Stimulated activated CD8-positive, alpha-beta memory T cell treated with anti-CD3 and anti-CD28 coated beads, Interleukin-2, amount 100 ng/mL, for 48 hours (primary cell): ENCODE measurements at regions not wholly inside any gene's neighbourhood (a gene's known extent, or its start where the extent isn't known, plus 50 kb on each side); places are given as distances from the start of the nearest gene placed in this dataset.
"Not testable (repeated sequence)": the region's sequence is repeated elsewhere in the genome, so short reads cannot be mapped to it uniquely, and the experiment has no call there.

ENCODE experiments used
- DNase-seq, 2 donors: peaks; one replicate each; pipeline ENCODE4 v3.0.0-alpha.2; 2020; ENCODE audit warnings: low read depth in 2 of 2

DNA sequence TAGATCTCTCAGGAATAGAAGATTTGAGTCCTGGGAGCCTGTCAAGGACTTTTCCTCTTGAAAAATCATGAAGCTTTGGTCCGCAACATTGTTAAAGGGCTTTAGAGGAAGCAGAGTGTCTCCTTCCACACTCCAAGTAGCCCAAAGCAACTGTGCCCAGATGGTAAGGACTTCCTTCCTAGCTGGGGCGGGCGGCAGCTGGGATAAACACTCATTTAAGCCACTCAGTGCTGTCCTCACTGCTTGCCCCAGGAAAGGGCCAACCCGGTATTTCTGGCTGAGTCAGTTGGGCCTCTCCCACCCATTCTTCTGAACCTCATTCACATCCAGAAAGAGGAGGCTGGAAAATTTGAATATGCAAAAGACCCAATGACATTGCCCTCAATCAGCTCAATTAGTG lies 144.3 kb downstream of the CHIC2 start:
- no peak for DNase-seq

DNA sequence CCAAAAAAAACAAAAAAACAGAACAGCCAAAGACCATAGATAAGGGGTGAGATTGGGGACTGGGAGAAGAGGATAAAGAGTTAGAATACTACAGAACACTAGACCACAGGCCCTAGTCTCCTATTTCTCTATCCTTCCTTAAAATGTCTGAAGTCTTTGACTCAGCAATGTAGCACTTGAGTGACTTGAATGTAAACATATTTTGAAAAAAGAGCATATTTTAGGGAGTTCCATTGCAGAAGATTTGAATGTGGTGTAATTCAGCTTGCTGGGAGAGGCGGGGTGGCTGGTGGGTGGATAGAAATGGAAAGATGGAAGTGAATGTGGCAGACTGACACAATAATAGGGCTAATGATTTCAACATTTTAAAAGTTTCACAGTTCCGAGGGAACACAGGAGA lies 144.9 kb downstream of the CHIC2 start:
- no peak for DNase-seq

DNA sequence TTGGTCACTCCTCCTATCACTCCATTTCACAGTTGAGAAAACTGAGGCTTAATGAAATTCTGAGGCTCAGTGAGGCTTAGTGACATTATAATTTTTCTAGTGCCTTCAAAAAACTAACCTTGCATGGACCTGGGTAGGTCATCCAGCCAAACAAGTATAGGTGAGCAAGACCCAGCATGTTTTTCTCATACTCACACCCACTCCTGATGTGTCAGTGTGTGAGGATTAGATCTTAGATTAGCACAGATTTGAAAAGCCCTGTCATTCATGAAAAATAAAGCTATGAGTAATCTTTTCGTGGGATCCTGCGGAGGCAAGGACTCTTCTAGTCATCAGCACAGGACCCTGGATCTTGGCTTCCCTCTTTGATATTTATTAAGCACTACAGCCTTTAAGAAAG lies 146.7 kb downstream of the CHIC2 start:
- no peak for DNase-seq

DNA sequence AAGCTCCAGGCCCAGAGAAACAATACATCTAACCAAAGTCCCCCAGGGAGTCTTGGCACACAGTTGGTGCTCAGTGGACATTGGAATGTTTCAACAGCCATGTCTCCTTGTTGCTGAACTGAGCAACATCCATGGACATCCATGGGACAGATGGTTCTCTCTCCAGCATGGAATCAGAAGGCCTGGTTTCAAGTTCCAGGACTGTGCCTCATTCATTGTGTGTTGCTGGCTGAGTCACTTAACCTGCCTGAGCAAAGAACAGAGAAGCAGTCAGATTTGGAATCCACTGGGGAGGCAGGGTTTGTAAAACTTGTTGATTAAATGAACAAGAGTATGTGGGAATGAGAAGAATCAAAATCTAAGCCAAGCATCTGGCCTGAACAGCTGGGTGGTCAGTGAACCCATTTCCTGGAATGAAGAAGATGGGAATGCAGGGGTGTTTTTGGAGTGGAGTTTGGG lies 147.9 kb downstream of the CHIC2 start:
- no peak for DNase-seq

DNA sequence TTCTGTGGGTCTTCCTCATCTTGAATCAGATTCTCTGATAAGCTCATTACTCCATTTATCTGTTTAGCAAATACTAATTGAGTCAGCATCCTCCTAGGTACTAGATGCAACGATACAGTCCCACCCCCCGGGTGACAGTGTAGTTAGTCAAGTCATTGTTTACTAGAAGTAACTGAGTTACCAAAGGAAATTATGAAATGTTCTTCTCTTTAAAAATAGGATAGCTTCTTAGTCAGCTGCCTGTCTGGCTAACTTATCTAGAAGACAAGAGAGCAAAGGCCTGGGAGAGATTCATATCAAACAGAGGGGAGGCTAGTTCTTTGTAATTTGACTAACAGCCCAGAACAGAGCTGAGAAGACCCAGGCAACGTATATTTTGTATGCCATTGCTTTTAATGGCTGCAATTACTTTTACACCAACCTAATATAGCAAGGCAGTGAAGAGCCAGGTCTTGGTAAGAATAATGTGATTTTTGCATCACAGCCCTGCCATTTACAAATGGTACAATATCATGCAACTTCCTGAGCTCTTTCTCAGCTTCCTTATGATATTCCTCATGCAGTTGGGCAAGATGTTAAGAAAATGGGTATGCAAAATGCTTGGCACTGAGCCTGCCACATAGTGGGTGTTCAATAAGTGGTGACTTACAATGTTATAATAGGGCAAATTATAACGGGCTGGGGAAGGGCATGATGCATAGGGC lies 149.9 kb downstream of the CHIC2 start:
- DNase-seq: peak in 1 of 2 donors; percentile 32

DNA sequence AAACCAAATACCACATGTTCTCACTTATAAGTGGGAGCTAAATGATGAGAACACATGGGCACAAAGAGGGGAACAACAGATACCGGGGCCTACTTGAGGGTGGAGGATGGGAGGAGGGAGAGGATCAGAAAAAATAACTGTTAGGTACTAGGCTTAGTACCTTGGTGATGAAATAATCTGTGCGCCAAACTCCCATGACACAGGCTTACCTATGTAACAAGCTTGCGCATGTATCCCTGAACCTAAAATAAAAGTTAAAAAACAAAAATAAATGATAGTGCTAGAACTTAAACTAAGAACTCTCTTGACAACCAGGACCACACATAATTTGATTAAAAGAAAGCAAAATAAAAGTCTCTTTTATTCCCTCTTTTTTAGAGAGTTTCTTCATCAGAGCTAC lies 150.6 kb downstream of the CHIC2 start:
- no peak for DNase-seq

DNA sequence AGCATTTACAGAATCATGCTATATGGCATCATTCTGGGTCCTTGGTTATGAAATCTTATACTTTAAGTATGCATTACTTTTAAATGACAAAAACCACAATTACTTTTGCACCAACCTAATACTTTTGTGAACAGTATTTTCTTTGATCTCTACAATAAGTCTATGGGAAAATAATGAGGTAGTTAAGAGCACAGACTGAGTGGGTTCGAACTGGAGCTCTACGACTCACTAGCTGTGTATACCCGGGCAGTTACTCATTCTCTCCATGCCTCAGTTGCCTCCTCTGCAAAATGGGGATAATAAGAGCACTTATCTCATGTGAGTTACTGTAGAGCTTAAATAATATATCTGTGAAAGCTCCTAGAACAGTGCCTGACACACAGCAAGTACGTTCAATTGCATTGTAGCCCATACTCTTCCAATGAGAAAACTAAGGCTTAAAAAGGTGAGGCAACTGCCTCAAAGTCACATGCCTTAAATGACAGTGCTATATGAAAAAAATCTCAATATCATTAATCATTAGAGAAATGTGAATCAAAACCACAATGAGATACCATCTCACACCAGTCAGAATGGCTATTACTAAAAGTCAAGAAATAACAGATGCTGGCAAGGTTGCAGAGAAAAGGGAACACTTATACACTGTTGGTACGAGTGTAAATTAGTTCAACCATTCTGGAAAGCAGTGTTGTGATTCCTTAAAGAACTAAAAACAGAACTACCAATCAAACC lies 151.5 kb downstream of the CHIC2 start:
- DNase-seq: no peak

DNA sequence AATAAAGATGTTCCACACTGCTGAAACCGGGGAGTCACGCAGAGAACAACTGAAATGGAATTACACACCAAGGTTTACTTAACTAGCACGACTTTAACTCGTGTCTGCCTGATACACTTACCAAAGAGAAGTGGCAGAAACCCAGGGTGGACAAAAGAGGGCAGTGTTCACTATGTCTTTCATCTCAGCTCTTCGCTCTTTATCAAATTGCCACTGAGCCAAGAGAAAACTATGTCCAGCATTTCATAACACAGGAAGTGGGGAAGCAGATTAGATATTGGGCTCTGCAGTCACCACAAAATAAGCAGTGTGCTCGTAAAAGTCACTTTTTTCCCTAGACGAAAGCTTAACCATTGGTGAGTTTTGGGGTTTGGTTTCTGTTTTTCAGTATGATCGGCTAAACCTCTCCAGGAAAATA lies 155.7 kb downstream of the CHIC2 start:
- DNase-seq: no peak

DNA sequence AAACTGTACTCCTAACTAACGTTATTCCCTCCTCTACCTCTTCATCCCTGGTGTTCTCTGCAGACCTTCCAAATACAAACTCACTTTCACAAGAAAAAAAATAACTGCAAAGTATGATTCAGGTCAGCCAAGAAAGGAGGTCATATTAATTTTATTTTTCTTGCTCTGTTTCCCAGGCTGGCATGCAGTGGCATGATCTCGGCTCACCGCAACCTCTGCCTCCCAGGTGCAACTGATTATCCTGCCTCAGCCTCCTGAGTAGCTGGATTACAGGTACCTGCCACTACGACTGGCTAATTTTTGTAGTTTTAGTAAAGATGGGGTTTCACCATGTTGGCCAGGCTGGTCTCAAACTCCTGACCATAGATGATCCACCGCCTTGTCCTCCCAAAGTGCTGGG lies 156.6 kb downstream of the CHIC2 start:
- DNase-seq: no peak

DNA sequence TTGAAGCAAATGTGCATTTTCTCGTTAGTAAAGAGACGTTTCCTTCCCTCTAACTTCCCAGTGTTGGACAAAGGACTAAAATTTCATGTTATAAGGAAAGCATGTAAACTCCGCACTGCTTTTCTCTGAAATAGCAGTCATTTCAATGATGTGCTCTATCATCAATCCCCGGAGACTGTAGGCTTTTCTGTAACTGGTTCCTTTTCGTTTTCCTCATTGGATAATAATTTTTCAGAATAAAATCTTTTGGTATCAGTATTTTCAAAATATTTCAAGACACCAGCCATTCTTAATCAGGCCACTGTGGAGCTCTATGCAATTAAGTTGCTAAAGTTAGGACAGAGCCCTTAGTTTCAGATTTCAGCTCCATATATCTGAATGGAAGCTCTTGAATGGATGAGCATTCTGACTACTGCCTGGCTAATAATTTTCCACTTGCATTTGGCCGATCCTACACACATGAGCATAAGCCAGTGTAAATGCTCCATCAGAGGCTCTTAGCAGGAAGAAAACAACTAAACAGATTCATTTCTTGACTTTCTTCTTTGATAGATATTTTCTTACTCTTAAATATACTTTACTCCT lies 157.7 kb downstream of the CHIC2 start:
- DNase-seq: no peak

DNA sequence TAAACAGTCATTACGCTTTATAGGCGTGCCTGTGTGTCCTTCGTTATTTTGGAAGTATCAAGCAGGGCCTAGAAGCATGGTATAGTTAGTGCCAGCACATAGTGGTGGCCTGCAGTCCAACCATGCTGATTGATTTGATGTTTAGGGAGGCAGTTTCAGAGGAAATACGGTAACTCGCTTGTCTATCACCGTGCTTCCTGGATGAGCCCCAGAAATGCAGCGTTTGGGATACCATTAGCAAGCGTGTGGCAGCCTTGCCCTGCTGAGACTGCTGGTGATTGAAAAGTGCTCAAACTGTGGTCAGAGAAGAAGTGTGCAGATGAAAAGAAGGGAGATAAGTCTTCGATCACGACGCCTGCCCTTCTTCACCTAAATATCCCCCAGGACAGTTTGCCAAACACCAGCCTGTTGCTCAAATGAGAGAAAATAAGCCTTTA lies 158.4 kb downstream of the CHIC2 start:
- no peak for DNase-seq

DNA sequence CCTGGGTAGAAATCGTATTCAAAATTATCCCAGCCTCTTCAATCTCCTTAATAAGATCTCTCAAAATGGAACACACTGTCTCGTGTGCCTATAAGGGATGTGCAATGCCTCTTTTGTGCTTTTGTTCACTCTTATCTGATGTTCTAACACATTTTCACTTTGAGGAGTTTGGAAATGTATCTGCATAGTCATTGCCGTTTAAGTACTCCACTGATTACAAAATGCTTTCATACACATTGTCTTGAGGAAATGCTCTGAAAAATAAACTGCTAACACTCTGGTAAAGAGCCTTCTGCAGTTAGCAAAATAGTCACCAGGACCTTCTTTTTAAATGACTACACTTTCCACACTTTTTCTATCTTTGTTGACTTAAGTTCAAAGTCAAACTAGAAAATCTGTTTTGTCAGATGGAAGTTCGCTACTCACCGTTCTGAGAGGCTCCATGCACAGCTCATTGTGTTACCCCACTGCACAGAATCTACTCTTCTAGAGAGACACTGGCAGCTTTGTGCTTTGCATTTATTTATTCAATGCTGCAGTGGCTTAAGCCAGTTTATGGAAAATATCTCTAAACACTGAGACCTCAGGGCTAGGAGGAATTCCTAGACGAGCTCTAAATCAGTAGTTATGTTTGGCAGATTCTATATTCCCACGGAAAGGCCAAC lies 159.0 kb downstream of the CHIC2 start:
- no peak for DNase-seq

DNA sequence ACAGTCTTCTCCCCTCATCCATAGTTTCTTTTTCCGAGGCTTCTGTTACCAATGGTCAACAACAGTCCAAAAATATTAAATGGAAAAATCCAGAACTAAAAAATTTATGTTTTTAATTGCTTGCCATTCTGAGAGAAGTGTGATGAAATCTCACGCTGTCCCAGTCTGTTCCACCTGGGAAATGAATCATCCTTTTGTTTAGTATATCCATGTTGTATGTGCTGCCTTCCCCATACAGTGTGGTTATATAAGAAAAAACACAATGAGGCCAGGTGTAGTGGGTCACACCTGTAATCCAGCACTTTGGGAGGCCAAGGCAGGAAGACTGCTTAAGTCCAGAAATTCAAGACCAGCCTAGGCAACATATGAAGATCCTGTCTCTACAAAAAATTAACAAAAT lies 161.6 kb downstream of the CHIC2 start:
- no peak for DNase-seq

DNA sequence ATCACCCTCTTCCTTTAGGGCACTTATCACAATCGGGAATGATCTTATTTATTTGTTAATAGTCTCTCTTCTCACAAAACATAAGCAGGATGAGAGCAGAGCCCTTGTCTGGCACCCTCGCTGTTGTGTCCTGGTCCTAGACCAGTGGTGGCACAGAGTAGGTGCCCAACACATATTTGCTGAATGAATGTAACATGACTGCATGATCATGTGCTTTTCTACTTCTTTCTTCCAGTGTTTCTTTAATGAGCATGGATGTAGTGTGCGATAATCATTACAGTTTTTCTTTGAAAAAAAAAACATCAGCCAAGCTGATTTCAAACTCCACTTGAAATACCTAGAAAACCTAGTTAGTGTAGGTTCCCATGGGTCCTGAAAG lies 164.1 kb downstream of the CHIC2 start:
- no peak for DNase-seq

DNA sequence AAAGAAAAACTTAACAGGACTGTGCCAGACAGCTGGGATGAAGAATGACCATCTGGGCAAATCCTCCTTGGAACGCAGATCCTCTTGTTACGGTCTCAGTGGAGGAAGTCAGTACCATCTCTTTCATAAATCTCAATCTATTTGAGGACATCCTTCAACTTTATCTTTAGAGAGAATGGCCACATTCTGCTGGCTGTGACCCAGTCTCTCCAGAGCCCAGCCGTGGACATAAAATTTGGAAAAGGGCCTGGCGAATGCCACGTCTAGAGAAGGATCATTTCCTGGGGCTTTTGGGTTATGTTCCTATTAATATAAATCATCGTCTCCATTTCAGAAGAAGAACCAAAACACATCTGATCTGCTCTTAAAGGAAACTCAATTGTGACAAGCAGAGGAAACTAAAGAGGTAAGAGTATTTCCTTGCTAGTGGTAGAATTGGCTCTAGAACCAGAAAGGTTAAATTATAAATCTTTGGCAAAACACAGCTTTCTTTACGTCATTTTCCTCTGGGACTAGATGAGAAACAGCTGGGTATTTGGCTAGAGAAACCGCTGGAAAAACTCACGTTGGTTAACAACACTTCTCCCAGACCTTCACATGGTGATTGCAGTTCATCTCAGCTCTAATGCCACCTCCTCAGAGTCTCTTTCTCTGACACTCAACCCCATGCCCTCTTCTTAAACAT lies 164.7 kb downstream of the CHIC2 start:
- DNase-seq: no peak

DNA sequence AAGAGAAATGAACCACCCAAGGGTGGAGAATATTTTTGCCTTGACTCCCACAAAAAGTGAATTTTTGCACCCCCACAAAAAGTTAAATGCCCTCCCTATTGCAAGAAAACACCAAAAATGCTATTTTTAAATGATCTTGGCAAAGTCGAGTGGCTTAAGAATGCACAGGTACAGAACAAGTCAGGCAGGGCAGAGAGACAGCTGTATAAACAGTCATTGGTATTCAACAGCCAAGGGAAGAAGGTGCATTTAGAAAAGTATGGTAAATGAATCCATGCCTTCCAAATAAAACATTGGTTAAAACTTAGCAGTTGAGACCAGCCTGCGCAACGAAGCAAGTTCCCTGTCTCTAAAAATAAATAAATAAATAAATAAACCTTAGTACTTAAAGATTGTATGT lies 169.3 kb downstream of the CHIC2 start:
- no peak for DNase-seq

DNA sequence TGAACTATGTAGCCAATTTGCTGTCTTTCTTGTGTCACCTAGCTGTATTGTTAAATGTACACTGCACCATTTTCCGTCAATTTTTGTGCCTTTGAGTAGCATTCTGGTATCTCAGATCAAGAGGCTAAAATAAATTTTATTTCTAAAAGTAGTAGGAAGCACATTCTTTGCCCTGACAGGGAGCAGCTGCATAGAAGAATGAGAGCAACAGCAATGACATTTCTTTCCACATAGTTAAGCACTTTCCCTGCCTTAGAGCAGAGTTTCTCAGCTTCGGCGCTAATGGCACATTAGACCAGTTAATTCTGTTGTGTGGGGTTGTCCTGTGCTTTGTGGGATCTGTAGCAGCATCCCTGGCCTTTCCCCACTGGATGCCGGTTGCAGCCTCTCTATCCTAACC lies 173.9 kb downstream of the CHIC2 start:
- DNase-seq: no peak

DNA sequence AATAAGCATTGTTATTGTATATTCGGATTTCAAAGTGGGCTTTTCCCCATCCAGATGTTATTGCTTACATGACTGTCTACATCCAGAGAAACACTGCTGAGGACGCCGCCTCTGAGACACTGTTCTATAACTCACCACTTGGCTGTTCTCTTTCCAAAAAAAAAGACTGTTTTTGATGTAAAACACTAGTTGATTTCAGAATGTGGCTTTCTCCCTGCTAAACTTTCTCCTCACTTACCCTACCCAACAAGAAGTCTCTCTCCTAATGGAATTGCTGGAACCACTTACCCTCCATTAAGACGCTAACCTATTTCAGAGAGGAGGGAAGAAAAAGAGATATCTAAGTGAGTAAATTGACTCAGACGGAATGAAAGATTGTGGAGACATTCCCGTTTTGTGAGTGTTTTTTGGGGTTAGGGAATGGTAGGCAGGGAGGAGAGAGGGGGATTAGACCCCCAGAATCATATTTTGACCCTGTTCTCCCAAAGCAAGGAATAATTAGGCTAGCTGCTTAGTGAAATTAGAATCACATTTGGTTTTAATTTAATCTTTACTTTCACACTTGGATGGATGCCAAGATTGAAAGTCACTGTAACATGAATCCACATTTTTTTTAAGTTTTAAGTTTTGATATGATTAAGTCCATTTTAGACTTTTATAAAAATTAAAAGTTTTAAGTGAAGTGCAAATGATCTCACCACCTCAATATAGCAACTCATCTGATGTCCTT lies 174.9 kb downstream of the CHIC2 start:
- no peak for DNase-seq

DNA sequence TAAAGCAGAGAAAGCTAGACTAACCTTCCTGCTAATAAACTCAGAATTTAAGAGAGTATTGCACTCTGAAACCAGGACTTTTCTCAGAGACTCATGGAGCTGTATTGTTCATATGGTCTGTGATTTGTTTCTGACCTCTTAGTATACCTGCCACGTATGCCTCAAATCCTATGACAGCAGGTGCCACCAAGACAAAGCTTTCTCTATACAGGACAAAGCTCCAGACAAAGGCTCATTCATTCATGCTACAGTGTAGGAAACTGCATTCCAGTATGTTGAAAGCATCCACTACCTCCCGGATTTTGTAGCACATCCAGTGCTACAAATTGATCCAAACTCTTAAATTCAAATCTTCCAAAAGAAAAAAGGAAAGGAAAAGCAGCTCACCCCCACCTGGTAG lies 178.3 kb downstream of the CHIC2 start:
- DNase-seq: no peak

DNA sequence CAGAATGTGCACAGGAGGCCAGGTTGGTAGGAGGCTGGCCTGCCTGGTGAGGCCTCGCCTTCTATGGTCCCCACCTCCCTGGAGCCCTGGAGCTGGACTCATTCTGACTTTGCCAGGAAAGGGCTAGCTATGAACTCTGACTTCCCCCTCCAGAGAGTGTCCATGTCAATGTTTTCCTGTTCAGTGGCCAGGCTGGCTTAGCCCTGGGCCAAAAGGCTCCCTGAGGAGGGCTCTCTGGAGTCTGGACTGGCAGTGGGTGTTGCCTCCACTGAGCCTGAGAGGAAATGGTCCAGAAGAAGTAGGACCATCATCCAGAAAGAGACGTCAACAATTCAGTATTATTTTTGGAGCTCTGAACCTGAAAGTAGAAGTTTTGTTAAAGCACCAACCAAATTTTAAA lies 178.7 kb downstream of the CHIC2 start:
- DNase-seq: no peak

DNA sequence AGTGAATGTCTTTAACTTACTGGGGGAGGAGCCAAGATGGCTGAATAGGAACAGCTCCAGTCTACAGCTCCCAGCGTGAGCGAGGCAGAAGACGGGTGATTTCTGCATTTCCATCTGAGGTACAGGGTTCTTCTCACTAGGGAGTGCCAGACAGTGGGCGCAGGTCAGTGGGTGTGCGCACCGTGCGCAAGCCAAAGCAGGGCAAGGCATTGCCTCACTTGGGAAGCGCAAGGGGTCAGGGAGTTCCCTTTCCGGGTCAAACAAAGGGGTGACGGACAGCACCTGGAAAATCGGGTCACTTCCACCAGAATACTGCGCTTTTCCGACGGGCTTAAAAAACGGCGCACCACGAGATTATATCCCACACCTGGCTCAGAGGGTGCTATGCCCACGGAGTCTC lies 187.3 kb downstream of the CHIC2 start:
- not testable (repeated sequence) for DNase-seq
